Panc1 (cell line): ENCODE measurements at regions not wholly inside any gene's neighbourhood (a gene's known extent, or its start where the extent isn't known, plus 50 kb on each side); places are given as distances from the start of the nearest gene placed in this dataset.

Experiments
- ATAC-seq: fragments of 200-7000 bp; cut with Tn5 transposase; 2 replicates; pipeline ENCODE4 v1.9.1; 2020; ENCODE audit warnings: mild to moderate bottlenecking, moderate library complexity
- BruUV-seq: library from RNA; stranded (reverse); fragments of 400-500 nt; replicated peaks from 2 replicates; lab custom pipeline; 2021; lab: Mats Ljungman, UMichigan
- CTCF ChIA-PET: fragments of 300-600 bp; sonication (Branson Sonifier 250); formaldehyde crosslinking; loops from one replicate; lab custom pipeline; 2022; ENCODE audit warnings: antibody characterized with exemption; lab: Charles Lee
- POLR2A ChIA-PET: fragments of 300-600 bp; sonication (Branson Sonifier 250); formaldehyde crosslinking; loops from one replicate; lab custom pipeline; 2022; ENCODE audit warnings: antibody characterized with exemption; lab: Charles Lee
- DNase-seq: peaks from one replicate; pipeline ENCODE4 v3.0.0-alpha.2; 2010; ENCODE audit warnings: low read depth, low spot score
- H3K27ac ChIP-seq: 2 replicates; pipeline ENCODE4 v1.5.1; 2011; ENCODE audit warnings: mild to moderate bottlenecking, low read length, inconsistent platforms
- H3K27me3 ChIP-seq: fragments of 200-500 bp; sonication (Bioruptor generic); 2 replicates; pipeline ENCODE4 v1.6.0; 2014; ENCODE audit warnings: low read length, inconsistent platforms; ENCODE audit not compliant: control insufficient read depth, insufficient read depth
- H3K36me3 ChIP-seq: fragments of 200-500 bp; sonication (Bioruptor generic); 2 replicates; pipeline ENCODE4 v1.5.1; 2014; ENCODE audit warnings: inconsistent platforms, mild to moderate bottlenecking, low read length, moderate library complexity; ENCODE audit not compliant: control insufficient read depth, insufficient read depth
- H3K4me1 ChIP-seq: 2 replicates; pipeline ENCODE4 v1.5.1; 2011; ENCODE audit warnings: inconsistent platforms, mild to moderate bottlenecking, low read length, moderate library complexity; ENCODE audit not compliant: control insufficient read depth, insufficient read depth
- H3K4me3 ChIP-seq, 2 experiments: 2 replicates each; pipeline ENCODE4 v1.5.1; 2011 to 2012; ENCODE audit warnings: low read depth in 2 of 2, low read length in 2 of 2, mild to moderate bottlenecking in 2 of 2, inconsistent platforms in 1 of 2, moderate library complexity in 1 of 2
- H3K9me3 ChIP-seq: fragments of 200-500 bp; sonication (Bioruptor generic); 2 replicates; pipeline ENCODE4 v1.5.1; 2014; ENCODE audit warnings: low read depth, mild to moderate bottlenecking, inconsistent platforms, low read length, moderate library complexity; ENCODE audit not compliant: control insufficient read depth, insufficient read depth
- POLR2AphosphoS5 ChIP-seq: IDR thresholded peaks from 2 replicates; pipeline ENCODE4 v1.6.1; 2012; ENCODE audit warnings: mild to moderate bottlenecking, low read depth, low read length, moderate library complexity
- REST ChIP-seq, 2 experiments: IDR thresholded peaks; 2 replicates each; pipeline ENCODE4 v1.6.1; 2011 to 2012; ENCODE audit warnings: low read depth in 2 of 2, control low read depth in 1 of 2, low read length in 1 of 2, mild to moderate bottlenecking in 1 of 2, moderate library complexity in 1 of 2; ENCODE audit not compliant: insufficient read depth in 1 of 2
- SIN3A ChIP-seq: IDR thresholded peaks from 2 replicates; pipeline ENCODE4 v1.6.1; 2012; ENCODE audit warnings: low read depth, mild to moderate bottlenecking, low read length, moderate library complexity, borderline replicate concordance; ENCODE audit not compliant: insufficient read depth
- TCF7L2 ChIP-seq: IDR thresholded peaks from 2 replicates; pipeline ENCODE4 v1.6.1; 2011; ENCODE audit warnings: mild to moderate bottlenecking, low read depth, low read length, inconsistent platforms
- in situ Hi-C: cut with HindIII; loops from 2 replicates; pipeline ENCODE4 v1.10.0; 2016; ENCODE audit warnings: low sequenced_read_pairs, low pct_unique_long_range_greater_than_20kb
- intact Hi-C: fragments of 100-400 bp; cut with micrococcal nuclease; formaldehyde crosslinking; loops from one replicate; pipeline ENCODE4 v1.10.0; 2022; ENCODE audit not compliant: unreplicated experiment
- TF ChIP-seq, protein P1 (sequence below): fragments of 450-650 bp; IDR thresholded peaks from 2 replicates; pipeline ENCODE4 v1.5.1; 2017; ENCODE audit warnings: mild to moderate bottlenecking

DNA sequence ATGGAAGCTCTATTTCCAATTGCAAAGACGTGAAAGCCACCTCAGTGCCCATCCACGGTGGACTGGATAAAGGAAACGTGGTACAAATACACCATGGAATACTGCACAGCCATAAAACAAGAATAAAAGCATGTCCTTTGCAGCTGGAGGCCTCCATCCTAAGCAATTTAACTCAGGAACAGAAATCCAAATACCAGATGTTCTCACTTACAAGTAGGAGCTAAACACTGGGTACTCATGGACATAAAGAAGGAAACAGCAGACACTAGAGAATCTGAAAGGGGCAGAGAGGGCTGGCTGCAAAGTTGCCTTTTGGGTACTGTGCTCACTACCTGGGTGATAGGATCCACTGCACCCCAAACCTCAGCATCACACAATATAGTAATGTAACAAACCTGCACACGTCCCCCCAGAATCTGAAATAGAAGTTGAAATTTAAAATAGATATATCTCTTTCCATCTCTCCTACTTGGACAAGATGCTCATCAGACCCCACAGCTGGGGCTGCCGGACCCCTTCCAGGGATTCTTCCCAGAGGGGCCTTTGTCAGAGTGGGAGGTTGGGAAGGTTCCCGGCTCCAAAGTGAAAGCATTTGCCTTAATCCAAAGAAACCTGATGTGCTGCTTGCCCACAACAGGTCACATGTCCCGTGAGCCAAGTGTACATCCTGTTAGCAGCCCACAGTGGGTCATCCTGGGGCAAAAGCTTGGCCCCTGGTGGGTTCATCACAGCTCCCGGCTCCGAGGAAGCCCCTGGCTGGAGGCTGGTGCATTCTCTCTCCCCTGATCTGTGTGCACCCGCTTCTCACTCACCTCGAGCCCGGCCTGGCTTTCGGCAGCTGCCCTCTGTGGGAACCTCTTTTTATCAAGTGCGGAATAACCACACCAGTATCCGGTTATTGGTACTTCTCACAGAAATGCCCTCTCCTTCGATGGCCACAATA is 172.3 kb upstream of the PPP2R2D start:
- no TSS peak for BruUV-seq
- in situ Hi-C loops: no loop called here
- Histone ChIP-seq H3K4me1 (peaks cover 5% of the 10 kb centered on the region; the same call in 1 of the 2 replicates), H3K36me3 (no peaks in the 10 kb centered on the region), H3K4me3 (no peak overlapping the region), H3K9me3 (no peaks in the 10 kb centered on the region), H3K27me3 (no peaks in the 10 kb centered on the region), H3K27ac (no peak overlapping the region)
- intact Hi-C loops: no loop called here
- no peak for ATAC-seq
- TF ChIP-seq POLR2AphosphoS5 (no peak), REST (IDR thresholded peaks at IDR 0.05; ENCODE audit: insufficient read depth in 1 of 2, low read depth in 2 of 2, low read length in 1 of 2) (no peak), SIN3A (no peak), TCF7L2 (no peak)
- TF ChIP-seq, protein P1, sequence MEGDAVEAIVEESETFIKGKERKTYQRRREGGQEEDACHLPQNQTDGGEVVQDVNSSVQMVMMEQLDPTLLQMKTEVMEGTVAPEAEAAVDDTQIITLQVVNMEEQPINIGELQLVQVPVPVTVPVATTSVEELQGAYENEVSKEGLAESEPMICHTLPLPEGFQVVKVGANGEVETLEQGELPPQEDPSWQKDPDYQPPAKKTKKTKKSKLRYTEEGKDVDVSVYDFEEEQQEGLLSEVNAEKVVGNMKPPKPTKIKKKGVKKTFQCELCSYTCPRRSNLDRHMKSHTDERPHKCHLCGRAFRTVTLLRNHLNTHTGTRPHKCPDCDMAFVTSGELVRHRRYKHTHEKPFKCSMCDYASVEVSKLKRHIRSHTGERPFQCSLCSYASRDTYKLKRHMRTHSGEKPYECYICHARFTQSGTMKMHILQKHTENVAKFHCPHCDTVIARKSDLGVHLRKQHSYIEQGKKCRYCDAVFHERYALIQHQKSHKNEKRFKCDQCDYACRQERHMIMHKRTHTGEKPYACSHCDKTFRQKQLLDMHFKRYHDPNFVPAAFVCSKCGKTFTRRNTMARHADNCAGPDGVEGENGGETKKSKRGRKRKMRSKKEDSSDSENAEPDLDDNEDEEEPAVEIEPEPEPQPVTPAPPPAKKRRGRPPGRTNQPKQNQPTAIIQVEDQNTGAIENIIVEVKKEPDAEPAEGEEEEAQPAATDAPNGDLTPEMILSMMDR: no peak
- POLR2A ChIA-PET: no interaction called here
- DNase-seq: no peak
- CTCF ChIA-PET: no interaction called here

DNA sequence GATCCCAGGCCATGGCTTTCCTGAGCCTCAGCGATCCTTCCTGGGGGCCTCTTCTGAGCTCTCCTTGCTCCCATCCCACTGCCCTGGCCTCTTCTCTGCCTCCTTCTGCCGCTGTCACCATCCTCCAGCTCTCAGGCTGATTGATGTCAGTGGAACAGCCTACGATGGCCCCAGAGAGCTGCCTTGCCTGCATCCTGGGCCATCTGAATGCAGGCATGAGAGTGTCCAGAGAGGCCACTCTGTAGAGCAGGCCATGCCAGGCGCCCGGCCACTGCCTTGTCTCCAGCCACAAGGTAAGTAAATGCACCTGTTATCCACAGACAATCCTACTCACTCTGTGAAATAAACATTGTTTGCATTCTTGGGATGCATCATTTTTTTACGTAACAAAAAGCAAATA is 171.4 kb upstream of the PPP2R2D start:
- ATAC-seq: no peak
- BruUV-seq: no TSS peak
- Histone ChIP-seq H3K9me3 (no peaks in the 10 kb centered on the region), H3K4me1 (peaks cover 5% of the 10 kb centered on the region; the same call in 1 of the 2 replicates), H3K36me3 (no peaks in the 10 kb centered on the region), H3K27me3 (no peaks in the 10 kb centered on the region), H3K4me3 (no peak overlapping the region), H3K27ac (no peak overlapping the region)
- in situ Hi-C loops: no loop called here
- intact Hi-C loops: no loop called here
- ChIA-PET POLR2A (no interaction called here), CTCF (no interaction called here)
- no peak for TF ChIP-seq POLR2AphosphoS5
- TF ChIP-seq SIN3A: no peak
- TF ChIP-seq TCF7L2: no peak
- TF ChIP-seq, protein P1: no peak
- TF ChIP-seq REST (IDR thresholded peaks at IDR 0.05; ENCODE audit: insufficient read depth in 1 of 2, low read depth in 2 of 2, low read length in 1 of 2): no peak
- DNase-seq: no peak
